Activated CD4-positive, alpha-beta T cell treated with anti-CD3 and anti-CD28 coated beads, Interleukin-2, amount 50 U/mL, for 4 hours (primary cell): ENCODE measurements at regions not wholly inside any gene's neighbourhood (a gene's known extent, or its start where the extent isn't known, plus 50 kb on each side); places are given as distances from the start of the nearest gene placed in this dataset.
"Not testable (repeated sequence)": the region's sequence is repeated elsewhere in the genome, so short reads cannot be mapped to it uniquely, and the experiment has no call there.

ENCODE experiments used
- DNase-seq, 2 experiments: peaks; one replicate each; pipeline ENCODE4 v3.0.0-alpha.2; 2020

DNA sequence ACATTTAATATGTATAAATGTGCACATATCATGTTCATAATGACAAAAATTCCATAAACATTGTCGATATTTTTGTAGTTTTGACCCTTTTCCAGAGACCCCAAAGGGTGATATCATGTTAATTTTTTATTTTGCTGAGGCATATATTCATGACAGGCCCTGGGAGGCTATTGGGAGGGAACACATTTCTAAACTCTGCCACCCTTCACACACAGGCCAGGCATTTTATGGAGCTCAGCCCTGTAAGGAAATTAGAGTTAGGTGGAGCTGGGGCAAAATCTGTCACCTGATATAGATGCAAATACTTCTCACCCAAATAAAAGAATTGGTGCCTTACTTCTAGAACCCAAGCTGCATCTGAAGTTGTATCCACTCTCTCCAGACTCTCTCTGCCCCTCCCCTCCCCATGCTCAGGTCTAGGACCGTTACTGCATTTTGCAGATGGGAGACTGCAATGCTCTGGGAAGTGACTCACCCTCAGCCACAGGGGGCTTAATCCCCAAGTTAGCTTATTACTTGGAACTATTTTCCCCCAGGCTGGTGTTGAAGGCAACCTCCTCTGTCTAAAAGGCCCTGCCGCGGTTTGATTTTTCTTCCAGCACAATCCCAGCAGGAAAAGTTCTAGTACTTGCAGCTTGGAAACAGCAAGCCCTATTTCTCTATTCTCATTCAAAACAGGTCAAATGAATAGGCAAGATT is 238.9 kb downstream of the EMP1 start:
- no peak for DNase-seq

DNA sequence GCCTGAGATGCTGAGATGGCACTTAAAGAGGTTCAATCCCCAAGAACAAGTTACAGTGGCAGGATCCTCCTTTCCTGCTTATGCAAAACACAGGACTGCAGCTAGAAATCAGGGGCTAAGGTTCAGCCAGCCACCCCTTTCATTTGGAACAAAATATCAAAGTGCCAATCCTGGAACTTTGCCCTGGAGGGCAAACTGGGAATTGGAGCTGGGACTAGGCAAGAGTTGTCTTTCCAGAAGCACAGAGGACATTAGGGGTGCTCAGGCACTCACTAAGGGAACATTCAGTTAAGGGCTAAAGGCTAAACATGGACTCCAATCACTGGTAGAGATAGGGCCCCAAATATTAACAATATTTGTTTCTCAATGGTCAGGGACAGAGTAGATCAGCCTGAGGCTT is 237.2 kb downstream of the EMP1 start:
- DNase-seq = no peak

DNA sequence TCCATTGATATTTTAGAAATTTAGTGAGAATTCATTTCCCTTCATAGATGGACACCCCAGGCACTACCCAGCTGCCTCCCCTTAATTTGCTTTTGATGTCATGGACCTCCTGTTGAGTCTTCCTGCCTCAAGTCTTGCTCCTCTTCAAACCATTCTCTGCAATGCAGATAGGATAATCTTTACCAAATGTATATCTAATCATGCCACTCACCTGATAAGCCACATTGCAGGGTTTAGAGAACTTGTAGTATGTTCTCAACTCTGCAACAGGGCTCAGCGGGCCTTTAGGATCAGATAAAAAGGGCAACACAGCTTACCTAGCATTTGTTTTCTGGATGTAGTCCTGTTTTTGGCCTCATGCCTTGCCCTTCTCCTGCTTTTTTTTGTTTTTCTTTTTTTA is 234.5 kb downstream of the EMP1 start:
- no peak for DNase-seq

DNA sequence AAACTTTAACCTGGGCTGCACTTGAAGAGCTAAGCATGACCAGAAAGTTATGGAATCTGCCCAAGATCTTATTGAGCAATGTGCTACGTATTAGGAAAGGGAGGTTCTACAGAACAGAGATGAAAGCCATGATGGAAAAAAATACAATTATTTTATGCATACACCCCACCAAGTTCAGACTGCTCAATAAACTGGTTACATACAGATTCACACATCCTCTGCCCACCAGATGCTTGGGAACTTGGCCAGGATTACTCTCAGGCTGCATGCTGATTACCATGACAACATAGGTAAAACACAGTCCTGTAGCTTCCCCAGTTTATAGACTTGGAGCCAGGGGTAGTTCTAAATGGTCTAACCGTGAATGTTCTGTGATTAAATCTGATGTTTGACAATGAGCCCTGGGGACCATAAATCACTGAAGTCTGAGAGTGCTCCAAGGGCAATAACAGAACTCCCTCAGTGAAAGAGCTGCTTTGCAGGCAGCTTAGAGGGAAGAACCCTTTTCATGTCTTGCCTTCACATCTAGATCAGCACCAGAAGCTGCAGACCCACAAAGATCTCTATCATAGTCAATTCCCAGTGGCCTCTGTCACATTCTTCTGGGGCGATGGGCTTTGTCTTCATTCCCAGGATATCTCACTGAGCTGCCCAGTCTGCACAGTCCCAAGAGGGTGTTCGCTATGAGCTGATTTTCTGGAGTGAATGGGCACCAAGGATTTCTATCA is 232.2 kb downstream of the EMP1 start:
- DNase-seq = no peak

DNA sequence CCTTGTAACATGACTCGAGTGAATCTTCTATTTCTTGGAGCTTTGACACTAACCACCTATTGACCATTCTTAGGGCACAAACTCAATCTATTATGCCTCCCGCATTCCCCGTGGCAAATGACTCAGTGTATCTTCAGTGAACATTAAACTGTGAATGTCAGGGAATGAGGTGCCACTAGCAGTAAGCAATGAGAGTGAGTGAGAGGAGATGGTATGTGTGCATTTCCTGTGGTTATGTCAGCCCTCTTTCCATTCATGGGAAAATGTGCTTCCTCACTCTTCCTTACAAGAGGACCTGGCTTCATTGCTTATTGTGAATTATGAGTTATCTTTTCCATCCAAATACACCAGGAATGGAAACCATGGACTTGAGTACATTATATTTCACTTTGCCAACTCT is 229.2 kb downstream of the EMP1 start:
- DNase-seq = no peak

DNA sequence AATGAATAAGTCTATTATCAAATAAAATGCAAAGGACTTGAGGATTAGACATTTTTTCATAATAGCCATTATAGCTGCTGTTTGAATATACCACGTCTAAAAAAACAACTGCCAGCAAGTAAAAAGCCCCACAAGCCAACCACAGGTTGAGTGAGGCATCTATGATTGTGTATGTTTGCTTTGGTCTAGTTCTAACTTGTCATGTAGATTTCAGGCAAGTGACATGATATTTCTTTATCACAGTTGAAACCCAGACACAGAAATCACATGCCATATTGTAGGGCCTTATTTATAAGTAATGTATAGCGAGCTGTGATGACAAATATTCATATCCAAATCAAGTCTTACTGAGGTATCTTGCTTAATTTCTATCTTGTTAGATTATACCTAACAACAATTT is 225.8 kb downstream of the EMP1 start:
- DNase-seq = no peak

DNA sequence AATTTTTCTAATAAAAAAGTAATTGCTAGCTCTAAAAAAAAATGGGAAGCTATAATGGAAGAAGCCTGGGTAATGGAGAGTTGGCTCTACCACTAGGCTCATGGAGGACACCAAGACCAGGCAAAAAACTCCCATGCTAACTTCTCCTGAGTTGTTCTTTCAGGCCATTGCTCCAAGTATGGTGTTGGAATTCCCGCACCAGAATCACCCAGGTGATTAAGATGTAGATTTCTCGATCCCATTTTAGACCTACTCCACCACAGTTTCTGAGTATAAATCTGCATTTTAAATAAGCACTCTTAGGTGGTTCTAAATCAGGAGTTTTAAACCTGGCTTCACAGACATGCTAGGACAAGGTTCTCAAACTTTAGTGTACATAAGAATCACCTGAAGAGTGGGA is 221.0 kb downstream of the EMP1 start:
- no peak for DNase-seq

DNA sequence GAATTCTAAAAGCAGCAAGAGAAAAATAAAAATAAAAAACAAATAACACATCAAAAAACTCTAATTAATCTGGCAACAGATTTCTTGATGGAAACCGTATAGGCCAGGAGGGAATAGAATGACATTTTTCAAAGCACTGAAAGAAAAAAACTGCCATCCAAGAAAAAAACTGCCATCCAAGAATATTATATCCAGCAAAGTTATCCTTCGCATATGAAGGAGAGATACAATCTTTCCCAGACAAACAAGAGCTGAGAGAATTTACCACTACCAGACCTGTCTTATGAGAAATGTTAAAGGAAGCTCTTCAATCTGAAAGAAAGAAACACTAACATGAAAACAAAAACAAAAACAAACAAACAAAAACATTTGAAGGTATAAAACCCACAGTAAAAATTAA is 214.8 kb downstream of the EMP1 start:
- no peak for DNase-seq

DNA sequence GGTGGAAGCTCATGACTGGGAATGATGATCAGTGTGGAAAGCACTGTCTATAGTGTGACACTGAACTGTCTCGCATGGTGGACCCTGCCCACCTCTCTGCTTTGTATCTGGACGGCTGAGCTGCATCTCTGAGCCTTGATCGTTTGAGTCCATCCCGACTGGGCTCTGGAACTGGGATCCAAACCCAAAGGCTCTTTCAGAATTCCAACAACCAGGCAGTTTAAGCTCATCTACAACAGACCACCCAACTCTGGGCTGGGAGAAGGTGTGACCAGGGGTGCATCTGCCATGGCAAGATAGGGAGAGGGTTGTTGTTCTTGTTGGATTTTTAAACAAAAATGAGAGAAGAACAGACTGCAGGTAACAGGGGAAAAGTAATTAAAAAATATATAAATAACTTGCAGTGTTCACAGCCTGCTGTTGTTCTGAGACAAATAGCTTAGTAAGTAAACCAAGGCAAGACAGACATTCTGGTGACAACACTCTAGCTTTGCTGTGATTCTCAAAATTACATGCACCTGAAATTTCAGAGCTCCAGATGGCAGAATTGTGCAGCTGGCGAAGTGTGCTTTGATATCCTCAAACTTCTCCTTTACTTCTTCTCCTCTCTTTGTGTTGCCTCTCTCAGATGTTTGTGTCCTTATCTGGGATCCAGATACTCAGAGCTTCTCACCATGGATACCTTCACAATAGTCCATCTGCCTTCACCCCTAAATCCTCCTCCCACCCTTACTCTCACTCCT is 209.6 kb downstream of the EMP1 start:
- DNase-seq = no peak

DNA sequence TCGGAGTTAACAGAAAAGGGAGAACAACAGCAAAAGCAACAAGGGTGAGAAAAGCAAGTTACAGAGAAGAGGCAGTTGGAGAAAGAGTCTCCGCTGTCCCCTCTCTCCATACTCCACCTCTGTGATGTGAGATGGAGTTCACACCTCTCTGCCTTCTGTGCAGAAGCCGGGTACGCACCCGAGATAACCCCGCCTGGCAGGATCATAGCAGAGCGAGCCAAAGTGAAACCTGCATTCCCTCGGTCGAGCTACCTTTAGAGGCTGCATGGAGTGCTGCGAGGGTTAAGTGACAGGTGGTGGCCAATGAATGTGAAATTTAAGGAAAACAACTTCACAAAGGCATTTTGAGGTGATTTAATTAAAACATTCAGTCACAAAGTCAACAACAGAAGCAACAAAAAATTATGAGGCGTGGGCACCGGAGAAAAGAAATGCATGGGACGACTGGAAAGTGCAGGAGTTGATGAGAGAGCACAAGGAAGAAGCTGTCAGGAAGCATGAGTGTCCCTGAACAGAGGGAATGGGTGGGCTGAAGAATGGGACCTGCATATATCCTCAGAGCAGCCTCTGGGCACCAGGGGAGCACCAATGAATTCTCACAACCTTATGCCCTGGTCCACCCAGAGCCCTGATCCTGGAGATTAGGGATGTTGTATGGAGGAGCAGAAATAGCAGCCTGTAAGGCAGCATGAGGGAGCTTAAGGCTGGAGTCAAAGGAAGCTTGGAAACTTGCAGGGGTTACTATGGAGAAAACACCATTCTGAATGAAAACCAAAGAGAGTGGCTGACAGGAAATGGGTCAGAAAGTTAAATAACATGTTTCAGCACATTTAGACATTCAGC is 208.3 kb downstream of the EMP1 start:
- DNase-seq = no peak

DNA sequence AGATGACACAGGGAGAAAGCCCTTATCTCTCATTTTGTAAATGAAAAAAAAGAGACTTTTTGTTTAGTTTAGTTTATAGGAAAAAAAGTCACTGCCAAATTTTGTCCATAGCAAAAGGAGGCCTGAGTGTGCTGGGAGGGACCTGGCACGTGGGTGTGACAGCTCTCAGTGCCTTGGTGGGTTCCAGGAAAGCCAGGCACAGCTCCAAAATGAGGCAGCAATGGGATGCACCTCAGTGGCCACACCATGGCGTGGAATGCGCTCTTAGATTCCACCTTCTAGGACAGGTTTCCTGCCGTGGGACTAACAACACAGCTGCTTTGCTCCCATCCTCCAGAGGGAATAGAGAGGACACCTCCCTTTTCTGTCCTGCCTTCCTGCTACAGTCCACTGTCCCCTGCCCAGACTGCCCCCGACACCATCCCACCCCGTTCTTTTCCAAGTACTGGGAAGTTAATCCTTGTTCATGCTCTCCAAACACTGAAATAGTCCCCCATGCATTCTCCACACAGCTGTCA is 207.6 kb downstream of the EMP1 start:
- DNase-seq = no peak

DNA sequence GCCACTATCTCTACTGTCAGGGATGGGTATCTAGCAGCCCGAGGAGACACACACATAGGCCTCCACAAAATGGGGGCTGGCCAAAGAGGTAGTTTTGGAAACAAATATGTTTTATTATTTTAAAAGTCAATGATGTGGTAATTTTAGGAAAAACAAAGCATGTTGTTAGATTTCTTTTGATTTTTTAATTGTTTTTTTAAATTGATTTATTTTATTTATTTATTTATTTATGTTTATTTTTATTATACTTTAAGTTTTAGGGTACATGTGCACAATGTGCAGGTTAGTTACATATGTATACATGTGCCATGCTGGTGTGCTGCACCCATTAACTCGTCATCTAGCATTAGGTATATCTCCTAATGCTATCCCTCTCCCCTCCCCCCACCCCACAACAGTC is 194.8 kb downstream of the EMP1 start:
- DNase-seq = not testable (repeated sequence)

DNA sequence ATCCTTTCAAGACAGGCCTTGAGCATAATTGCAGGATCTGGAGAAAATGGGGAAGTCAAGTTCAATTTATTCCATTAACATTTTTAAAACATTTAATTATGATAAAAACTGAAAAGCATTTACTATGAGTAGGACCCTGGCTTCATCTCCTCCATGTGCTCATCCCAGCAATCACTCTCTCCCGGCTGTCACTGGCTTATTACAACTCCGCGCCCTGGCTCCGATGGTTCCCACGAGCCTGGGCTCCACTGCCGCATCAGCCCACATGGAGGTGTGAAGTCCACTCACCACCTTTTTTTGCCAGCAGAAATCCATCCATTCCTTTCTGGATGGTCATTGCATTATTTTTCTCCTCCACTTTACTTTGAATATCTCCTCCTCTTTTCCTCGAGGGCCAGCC is 194.4 kb downstream of the EMP1 start:
- no peak for DNase-seq

DNA sequence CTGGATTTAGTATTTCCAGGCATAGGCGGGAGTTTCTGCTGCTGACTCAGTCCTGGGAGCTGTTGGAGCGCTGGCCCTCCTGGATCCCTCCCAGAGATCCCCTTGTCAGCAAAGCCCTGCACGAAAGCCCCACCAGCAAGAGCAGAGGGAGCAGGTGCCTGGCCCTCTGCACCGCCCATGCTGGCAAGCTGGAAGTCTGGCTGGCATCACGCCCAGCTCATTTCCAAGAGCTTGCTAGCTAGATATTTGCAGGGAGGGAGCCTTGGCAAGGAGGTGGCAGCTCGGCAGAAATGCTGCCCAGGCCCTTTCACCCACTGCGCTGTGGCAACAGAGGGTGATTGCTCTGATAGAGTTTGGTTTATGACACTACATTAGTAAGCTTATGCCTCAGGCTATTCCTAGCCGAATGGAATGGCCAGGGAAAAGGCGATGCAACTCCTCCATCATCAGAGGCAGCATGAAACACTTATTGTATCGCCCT is 193.9 kb downstream of the EMP1 start:
- no peak for DNase-seq

DNA sequence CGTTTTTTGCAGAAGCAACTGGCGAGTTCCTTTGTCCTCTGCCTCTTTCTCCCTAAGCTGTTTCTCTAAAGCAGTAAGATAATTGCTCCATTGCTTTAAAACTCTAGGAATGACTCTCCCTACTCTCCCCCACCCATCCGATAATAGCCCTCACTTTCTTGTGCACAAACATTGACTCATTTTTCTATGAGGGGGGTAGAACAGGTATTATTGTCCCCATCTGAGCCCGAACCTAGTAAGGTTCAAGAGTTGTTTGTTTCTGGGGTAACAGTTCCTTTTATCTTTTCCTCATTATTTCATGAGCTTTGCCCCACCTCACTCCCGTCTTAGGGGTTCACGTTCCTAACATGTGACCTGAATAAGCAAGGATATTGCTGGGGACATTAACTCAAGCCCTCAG is 190.6 kb downstream of the EMP1 start:
- no peak for DNase-seq

DNA sequence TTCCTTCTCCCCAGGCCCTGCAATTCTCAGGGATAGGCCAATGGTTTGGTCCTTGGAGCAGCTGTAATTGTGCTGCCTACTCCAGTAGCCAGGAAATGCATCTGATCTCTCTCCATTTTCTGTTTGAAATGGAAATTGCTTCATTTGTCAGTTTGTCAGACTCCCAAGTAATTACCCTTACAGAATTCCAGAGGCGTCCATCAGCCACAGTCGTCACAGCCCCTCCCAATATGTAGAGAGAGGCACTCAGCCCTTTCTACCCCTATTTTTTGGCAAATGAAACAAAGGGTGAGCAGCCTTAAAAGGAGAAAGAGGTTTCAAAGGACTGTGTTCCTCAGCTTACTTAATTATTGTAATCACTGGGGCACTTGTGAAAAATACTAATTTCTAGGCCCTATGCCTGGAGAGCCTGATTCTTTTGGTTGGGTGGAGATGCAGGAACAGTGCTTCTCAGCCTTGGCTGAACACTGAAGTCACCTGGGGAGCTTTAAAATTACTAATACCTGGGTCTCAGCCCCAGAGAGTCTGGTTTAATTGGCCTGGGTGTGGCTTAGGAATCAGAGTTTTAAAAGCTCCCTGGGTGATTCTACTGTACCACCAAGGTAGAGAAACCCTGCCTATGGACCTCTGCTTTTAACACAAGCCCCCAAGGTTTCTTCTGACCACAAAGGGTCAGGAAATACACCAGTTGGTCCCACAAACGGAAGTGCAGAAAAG is 190.0 kb downstream of the EMP1 start:
- DNase-seq = no peak

DNA sequence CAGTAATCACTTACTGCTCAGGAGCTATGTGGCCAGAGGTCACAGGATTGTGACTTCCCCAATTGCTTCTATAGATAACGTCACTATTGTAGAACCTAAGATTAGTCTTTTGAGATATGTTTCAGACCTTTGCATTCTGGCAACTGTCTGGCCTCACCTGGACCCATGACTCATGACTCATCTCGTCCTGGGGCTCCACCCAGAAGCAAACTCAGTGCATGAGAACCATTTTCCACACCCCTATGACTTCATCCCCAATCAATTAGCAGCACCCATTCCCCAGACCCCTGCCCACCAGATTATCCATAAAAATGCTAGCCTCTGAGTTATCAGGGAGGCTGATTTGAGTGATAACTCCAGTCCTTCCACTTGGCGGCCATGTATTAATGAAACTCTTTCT is 186.9 kb downstream of the EMP1 start:
- no peak for DNase-seq

DNA sequence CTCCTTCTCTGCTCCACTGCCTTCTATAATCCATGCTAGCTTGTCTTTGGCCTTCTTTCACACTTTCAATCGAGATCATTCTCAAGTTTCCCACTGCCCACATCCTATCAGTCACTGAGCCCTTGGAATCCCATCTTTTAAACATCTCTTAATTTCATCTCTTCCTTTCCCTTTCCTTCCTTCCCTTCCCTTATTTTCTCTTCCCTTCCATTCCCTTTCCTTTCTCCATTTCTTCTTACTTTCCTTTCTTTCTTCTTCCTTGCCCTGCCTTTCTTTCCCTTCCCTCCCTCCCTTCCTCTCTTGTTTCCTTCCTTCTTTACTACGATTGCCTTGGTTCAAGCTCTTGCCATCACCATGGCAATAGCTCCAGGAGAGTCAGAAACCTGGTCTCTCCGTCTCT is 183.8 kb downstream of the EMP1 start:
- no peak for DNase-seq

DNA sequence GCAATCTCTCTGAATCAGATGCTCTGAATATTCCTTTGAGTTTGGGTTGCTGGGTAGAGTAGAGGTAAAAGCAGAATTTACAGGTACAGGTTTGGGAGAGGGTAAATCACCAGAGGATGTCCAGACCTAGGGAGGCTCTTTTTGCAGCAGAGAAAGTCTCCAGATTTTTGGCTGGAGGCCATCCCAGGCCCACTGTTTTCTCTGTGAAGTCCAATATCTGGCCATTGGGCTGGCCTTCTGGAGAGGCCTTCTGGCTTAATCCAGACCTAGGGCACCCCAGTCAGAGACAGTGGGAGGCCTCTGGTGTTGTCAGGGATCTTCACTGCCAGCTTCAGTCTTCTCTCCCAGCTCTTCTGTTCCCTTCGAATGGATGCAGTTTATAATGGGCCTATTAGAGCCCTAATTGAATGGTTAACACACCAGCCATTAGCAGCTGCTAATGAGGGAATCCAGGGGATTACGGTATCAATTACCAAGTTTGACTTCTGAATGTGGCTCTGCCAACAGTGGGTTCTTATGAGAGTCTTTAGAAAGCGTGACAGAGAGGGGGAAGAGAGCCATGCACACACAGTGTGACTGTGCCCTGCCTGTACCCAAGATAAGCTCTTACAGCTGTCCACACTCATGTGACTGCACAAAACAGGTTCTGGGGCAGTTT is 183.1 kb downstream of the EMP1 start:
- DNase-seq = no peak

DNA sequence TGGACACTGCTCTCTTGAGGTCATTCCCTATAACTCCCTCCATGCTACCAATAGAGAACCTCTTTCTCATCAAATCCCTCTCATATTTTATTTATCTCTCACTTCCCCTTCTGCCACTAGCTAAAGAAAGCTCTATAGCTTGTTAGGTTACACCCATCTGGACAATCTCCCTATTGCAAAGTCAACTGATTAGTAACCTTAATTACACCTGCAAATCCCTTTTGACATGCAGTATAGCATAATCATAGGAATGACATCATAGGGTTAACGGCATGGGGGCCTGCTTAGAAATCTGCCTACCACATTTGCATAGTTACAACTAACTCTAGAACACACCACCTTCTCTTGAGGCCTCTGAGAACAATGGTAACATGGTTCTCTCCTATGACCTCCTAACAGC is 181.2 kb downstream of the EMP1 start:
- DNase-seq = no peak

DNA sequence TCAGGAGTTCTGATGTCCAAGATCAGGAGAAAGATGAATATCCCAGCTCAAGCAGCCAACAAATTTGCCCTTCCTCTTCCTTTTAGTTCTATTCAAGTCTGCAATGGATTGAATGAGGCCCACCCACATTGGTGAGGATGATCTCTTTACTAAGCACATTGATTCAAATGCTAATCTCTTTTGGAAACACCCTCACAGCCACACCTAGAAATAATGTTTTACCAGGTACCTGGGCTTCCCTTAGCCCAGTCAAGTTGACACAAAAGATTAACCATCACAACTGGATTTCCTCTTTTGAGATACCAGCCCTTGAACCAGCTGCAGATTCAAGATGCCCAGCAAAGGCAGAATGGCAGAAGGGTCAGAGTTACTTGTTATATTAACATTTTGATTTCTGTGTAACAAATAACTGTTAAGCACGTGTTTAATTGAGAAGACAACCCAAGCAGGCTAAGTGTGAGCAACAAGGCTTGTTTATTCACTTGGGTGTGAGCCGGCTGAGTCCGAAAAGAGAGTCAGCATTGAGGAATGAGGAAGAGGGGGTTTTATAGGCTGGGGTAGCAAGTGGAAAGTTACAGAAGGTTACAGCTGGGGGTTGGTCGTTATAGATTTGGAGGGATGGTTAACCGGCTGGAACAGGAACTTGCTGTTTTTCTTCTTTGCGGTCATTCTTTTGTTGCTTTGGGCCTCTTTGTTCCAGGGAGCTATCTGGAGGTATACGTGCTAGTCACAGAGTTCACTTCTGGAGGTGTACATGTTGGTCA is 180.3 kb downstream of the EMP1 start:
- DNase-seq = no peak
